Esophagus (tissue), 2 donors: ENCODE measurements at regions not wholly inside any gene's neighbourhood (a gene's known extent, or its start where the extent isn't known, plus 50 kb on each side); places are given as distances from the start of the nearest gene placed in this dataset.

ENCODE experiments used
- H3K27ac ChIP-seq, 2 donors: one replicate each; pipeline ENCODE4 v1.5.1; 2013; ENCODE audit warnings: low read depth in 2 of 2, mild to moderate bottlenecking in 2 of 2, inconsistent platforms in 1 of 2, low read length in 1 of 2, moderate library complexity in 1 of 2
- H3K27me3 ChIP-seq, 2 donors: one replicate each; pipeline ENCODE4 v1.6.1; 2013; ENCODE audit warnings: low read length in 2 of 2, control low read depth in 1 of 2, mild to moderate bottlenecking in 1 of 2; ENCODE audit not compliant: insufficient read depth in 2 of 2, control insufficient read depth in 1 of 2
- H3K36me3 ChIP-seq, 2 donors: one replicate each; pipeline ENCODE4 v1.6.1; 2013; ENCODE audit warnings: low read length in 1 of 2; ENCODE audit not compliant: control insufficient read depth in 2 of 2, insufficient read depth in 2 of 2
- H3K4me1 ChIP-seq, 2 donors: one replicate each; pipeline ENCODE4 v1.6.1; 2013; ENCODE audit warnings: low read length in 1 of 2; ENCODE audit not compliant: control insufficient read depth in 2 of 2, insufficient read depth in 2 of 2
- H3K4me3 ChIP-seq, 2 donors: one replicate each; pipeline ENCODE4 v1.5.1; 2013; ENCODE audit warnings: low read length in 2 of 2, mild to moderate bottlenecking in 2 of 2, low read depth in 1 of 2, moderate library complexity in 1 of 2
- H3K9me3 ChIP-seq, 2 donors: one replicate each; pipeline ENCODE4 v1.6.1; 2013; ENCODE audit warnings: mild to moderate bottlenecking in 2 of 2, low read depth in 1 of 2, low read length in 1 of 2, moderate library complexity in 1 of 2; ENCODE audit not compliant: control insufficient read depth in 2 of 2, insufficient read depth in 1 of 2
- WGBS, 2 donors: extraction: QIAGEN DNeasy Blood & Tissue Kit; methylation state at CpG; one replicate each; pipeline ENCODE4 v1.1.7; 2013; 5-methylcytosine and 5-hydroxymethylcytosine counted together
- donor health status: healthy with polysubstance abuse.
- donor health status: Bipolar disorder and iron deficiency.

DNA sequence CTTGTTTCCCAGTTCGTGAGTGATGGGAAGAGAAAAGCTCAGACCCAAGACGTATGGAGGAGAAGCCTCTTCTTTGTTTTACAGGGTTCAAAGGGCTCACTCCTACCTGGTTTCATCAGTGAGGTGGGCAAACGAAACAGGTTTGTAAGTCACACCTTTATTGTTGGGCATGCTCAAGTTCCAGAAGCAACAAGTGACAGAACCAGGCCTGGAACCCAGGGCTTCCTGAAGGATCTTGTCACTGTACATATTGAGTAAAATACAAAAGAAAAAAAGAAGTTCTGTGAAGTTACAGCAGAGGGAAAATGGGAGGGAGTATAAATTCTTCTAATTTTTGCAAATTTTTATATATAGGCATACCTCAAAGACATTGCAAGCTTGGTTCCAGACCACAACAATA lies 320.9 kb upstream of the PROX1 start:
- Histone ChIP-seq H3K4me3 (no peak overlapping the region), H3K9me3 (no peaks in the 10 kb centered on the region), H3K27ac (no peak overlapping the region), H3K27me3 (no peaks in the 10 kb centered on the region), H3K4me1 (no peaks in the 10 kb centered on the region), H3K36me3 (no peaks in the 10 kb centered on the region)
- WGBS, 2 donors: 71 to 80% methylated on average over 3 of the region's 3 CpGs

DNA sequence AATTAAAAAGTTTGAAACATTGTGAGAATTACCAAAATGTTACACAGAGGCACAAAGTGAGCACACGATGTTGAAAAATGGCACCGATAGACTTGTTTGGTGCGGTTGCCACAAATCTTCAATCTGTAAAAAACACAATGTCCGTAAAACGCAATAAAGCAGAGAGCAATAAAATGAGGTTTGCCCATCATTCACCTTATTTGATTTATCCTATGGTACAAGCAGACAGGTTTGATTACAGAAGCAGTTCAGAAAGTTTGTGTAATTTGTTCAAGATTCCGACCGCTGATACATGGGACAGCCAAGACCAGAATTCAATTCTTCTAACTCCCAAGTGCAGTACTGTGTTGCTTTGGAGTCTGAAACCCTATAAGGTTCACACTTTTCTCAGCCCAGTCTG lies 318.3 kb upstream of the PROX1 start:
- H3K4me3 ChIP-seq: no peak overlapping the region
- H3K4me1 ChIP-seq: no peaks in the 10 kb centered on the region
- no peaks in the 10 kb centered on the region for H3K9me3 ChIP-seq
- H3K27me3 ChIP-seq: no peaks in the 10 kb centered on the region
- H3K36me3 ChIP-seq: no peaks in the 10 kb centered on the region
- WGBS, 2 donors: 88 to 90% methylated on average over 7 of the region's 7 CpGs
- no peak overlapping the region for H3K27ac ChIP-seq

DNA sequence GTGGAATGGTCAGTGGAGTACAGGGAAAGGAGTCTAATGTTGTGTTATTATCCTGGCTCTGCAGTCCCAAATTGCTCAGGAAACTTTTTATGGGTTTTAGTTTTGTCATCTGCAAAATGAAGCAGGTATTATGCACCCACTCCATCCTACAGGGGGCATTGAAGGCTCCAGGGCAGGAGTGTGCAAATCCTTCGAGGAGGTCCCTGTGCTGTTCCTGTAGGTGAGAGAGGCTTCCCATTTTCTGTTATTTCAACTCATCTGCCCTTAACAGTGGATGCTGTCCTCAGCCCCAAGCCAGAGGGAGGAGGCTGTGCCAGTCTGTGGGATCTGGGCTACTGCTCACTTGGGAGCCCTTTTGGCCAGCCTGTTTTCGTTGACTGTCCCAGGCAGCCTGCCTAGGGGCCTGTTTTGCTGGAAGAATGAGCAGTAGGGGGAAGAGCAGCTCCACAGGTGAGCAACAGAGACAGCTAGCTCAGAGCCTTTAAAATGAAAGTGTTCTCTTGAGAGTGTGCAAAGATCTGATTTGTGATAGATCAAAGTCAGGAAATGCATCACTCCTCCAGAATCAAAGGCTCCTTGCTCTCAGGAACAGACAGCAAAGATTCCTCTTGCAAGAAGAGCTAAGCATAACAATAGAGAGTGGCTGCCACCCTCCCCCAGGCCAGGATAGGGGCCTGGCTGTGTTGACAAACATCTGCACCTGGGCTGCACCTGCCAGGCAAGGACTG lies 317.6 kb upstream of the PROX1 start:
- Histone ChIP-seq H3K4me3 (no peak overlapping the region), H3K36me3 (no peaks in the 10 kb centered on the region), H3K27ac (no peak overlapping the region), H3K4me1 (no peaks in the 10 kb centered on the region), H3K9me3 (no peaks in the 10 kb centered on the region), H3K27me3 (no peaks in the 10 kb centered on the region)
- WGBS, 2 donors: 31 to 44% methylated on average over 2 of the region's 2 CpGs

DNA sequence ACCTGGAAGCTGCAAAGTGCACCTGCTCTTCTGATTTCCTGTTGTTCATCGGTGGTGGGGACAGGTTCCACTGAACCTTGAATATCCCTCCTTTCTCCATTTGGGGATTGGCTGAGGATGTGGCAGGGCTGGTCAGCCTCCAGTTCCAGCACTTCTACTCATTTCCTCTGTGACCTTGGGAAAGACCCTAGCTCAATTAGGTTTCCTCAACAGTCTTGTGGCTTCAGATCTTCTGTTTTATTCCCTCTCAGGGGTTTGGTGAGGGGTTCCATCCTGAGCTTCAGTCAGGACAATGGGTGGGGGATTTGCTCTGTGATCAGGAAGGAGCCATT lies 317.1 kb upstream of the PROX1 start:
- H3K36me3 ChIP-seq: no peaks in the 10 kb centered on the region
- no peak overlapping the region for H3K4me3 ChIP-seq
- no peaks in the 10 kb centered on the region for H3K4me1 ChIP-seq
- H3K27me3 ChIP-seq: no peaks in the 10 kb centered on the region
- no peak overlapping the region for H3K27ac ChIP-seq
- WGBS, 2 donors: 6 to 42% methylated on average over 1 of the region's 1 CpG
- H3K9me3 ChIP-seq: no peaks in the 10 kb centered on the region

DNA sequence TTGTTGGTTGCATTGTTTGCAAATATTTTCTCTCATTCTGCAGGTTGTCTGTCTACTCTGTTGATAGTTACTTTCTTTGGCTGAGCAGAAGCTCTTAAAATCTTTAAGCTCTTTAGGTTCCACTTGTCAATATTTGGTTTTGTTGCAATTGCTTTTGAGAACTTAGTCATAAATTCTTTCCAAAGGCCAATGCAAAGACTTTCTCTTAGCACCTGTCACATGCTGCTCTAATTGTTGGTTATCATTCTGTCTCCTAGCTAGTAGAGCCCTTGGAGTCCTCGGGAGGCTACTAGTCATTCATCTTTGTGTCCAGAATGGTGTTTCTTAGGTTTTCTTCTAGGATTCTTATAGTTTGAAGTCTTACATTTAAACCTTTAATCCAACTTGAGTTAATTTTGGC lies 312.7 kb upstream of the PROX1 start:
- H3K4me3 ChIP-seq: no peak overlapping the region
- WGBS, 2 donors: 78 to 94% methylated on average over 1 of the region's 1 CpG
- H3K9me3 ChIP-seq: no peaks in the 10 kb centered on the region
- no peak overlapping the region for H3K27ac ChIP-seq
- H3K4me1 ChIP-seq: no peaks in the 10 kb centered on the region
- no peaks in the 10 kb centered on the region for H3K27me3 ChIP-seq
- H3K36me3 ChIP-seq: no peaks in the 10 kb centered on the region

DNA sequence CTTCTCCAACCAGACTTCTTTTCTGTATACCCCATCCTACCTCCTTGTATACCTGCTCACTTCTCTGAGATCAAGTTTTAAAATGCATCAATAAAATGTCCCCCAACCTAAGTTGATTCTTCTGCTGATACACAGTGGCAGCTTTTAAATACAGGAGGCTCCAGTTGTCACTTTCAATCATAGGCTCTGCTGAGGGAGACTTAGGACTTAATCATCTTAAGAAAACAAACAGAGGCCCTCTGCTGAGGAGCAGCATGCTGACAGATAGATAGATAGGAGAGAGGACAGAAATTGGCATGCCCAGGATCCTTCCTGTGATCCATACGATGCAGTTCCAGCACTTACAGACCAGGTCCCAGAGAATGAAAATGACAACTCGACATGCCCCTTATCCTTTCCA lies 311.0 kb upstream of the PROX1 start:
- Histone ChIP-seq H3K36me3 (no peaks in the 10 kb centered on the region), H3K4me3 (no peak overlapping the region), H3K27me3 (no peaks in the 10 kb centered on the region), H3K9me3 (no peaks in the 10 kb centered on the region), H3K4me1 (no peaks in the 10 kb centered on the region), H3K27ac (no peak overlapping the region)
- WGBS, 2 donors: 63 to 69% methylated on average over 2 of the region's 2 CpGs

DNA sequence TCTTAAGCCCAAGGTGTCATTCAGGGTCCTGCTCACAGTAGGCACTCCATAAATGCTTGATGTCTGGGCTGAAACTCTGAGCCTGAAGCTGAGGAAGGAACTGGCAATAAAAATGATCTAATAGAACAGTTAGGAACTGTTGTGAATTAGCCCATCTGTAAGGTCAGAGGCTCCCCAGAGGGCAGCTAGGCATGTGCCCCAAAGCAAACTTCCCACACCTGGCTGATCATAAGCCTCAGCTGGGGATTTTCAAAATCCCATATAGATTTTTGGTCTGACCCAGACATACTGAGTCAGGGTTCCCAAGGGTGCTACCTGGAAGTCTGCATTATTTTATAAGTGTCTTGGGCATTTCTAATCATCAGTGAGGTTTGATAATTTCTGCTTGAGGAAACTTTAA lies 309.4 kb upstream of the PROX1 start:
- Histone ChIP-seq H3K27me3 (no peaks in the 10 kb centered on the region), H3K36me3 (no peaks in the 10 kb centered on the region), H3K4me1 (no peaks in the 10 kb centered on the region), H3K9me3 (no peaks in the 10 kb centered on the region), H3K4me3 (no peak overlapping the region), H3K27ac (no peak overlapping the region)

DNA sequence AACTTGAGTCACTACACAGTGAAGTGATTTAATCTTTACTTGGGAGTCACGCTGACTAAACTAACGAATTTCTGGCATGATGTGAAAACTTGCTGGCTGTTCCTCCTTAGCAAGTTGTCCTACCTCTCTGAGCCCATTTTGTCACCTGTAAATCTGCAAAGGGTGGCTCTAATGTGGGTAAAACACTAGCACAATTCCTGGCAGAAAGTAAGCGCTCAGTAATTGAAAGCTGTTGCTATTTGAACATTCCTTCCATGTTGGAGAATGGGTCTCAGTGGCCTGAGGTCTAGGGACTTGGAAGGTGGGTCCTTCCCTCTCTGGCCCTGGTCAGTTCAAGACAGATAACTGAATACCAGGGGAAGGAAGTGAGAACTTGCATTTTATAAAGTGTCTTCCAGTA lies 309.0 kb upstream of the PROX1 start:
- no peaks in the 10 kb centered on the region for H3K4me1 ChIP-seq
- peaks cover 0 to 3% of the 10 kb centered on the region in 2 donors for H3K27me3 ChIP-seq
- WGBS, 2 donors: 74 to 77% methylated on average over 3 of the region's 3 CpGs
- H3K36me3 ChIP-seq: no peaks in the 10 kb centered on the region
- H3K9me3 ChIP-seq: no peaks in the 10 kb centered on the region
- no peak overlapping the region for H3K4me3 ChIP-seq
- H3K27ac ChIP-seq: no peak overlapping the region

DNA sequence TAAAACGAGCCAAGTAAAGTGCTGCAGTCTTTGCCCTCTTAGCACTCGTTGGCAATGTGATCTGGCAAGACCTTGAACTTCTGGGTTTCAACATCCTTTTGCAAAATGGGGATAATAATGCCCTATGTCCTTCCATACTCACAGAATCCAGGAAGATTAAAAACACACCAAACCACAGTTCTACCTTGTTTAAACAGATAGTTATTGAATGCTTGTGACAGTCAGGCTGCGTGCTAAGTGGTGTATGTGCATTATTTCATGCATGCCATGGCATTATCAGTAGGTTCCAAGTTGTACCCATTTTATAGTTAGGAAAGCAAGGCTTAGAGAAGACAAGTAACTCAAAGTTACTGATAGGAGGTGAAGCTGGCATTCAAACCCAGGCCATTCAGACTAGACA lies 308.6 kb upstream of the PROX1 start:
- Histone ChIP-seq H3K4me3 (no peak overlapping the region), H3K27ac (no peak overlapping the region), H3K27me3 (peaks cover 0 to 3% of the 10 kb centered on the region in 2 donors), H3K9me3 (no peaks in the 10 kb centered on the region), H3K36me3 (no peaks in the 10 kb centered on the region), H3K4me1 (no peaks in the 10 kb centered on the region)
- 48 to 53% methylated on average over 3 of the region's 3 CpGs for WGBS, 2 donors

DNA sequence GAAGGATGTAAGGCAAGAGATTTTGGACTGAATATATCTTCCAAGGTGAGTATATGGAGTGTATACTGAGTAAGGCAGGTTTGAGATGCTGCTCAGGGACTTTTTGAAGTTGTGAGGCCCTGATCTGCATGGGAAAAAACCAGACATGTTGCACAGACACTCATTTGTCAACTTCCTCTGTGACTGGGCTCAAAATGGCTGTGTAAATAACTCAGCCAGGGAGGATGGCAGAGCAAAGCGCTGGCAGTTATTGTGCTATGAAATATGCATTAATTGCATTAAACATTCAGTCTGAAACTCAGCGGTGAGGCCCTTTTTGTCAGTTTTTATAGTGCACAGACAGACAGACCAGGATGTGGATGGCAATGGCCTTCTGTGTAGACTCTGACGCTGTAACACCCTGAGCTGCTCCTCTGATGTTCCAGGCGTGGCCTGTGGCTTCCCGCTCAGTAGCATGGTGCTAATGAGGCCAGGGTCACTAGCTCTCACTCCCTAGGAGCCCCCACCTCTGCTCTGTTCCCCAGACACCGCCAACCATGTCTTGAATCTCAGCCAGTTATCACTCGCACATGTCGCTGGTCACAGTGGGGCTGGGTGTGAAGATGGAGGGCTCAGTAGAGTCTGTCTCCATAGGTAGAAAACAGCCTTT lies 307.0 kb upstream of the PROX1 start:
- no peak overlapping the region for H3K27ac ChIP-seq
- peaks cover 0 to 3% of the 10 kb centered on the region in 2 donors for H3K27me3 ChIP-seq
- no peaks in the 10 kb centered on the region for H3K4me1 ChIP-seq
- WGBS, 2 donors: 81 to 83% methylated on average over 8 of the region's 8 CpGs
- H3K9me3 ChIP-seq: no peaks in the 10 kb centered on the region
- H3K4me3 ChIP-seq: no peak overlapping the region
- H3K36me3 ChIP-seq: no peaks in the 10 kb centered on the region
